GM19372 (cell line): ENCODE measurements at regions not wholly inside any gene's neighbourhood (a gene's known extent, or its start where the extent isn't known, plus 50 kb on each side); places are given as distances from the start of the nearest gene placed in this dataset.
"Not testable (repeated sequence)": the region's sequence is repeated elsewhere in the genome, so short reads cannot be mapped to it uniquely, and the experiment has no call there.

Experiments used
- ATAC-seq: cut with Tn5 transposase; IDR thresholded peaks from one replicate; pipeline ENCODE4 v1.9.1; 2021; ENCODE audit warnings: mild to moderate bottlenecking, low read depth, moderate library complexity; ENCODE audit not compliant: unreplicated experiment

DNA sequence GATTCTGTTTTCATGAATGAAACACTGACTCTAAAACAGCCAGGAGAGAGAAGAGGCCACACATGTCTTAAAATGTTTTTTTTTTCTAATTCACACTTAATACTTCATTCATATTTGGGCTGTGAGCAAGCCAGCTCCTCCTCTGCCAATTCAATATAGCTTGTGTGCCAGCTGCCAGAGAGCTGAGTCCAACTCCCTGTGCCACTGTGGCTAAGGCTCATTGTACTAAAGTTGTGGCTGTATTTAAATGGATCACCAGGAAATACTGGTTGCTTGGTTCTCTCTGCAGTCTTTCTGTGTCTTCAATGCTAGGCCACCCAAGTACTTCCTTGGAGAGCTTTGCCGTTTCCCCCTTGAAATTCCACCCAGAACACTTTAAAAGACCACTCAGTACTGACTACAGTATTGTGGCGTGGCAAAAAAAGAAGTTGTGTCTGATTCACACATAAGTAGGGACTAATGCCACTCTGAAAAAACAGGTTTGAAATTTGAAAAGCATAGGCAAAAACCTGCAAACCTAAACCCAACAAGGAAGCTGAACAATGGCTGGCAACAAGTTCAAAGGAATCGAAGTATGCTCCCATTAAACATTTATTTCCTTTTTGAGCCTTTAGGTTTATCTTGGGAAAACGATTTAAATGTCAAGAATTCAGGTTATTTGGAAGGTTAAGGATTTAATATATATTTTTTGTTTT is 524.7 kb downstream of the DIPK2A start:
- ATAC-seq = no peak

DNA sequence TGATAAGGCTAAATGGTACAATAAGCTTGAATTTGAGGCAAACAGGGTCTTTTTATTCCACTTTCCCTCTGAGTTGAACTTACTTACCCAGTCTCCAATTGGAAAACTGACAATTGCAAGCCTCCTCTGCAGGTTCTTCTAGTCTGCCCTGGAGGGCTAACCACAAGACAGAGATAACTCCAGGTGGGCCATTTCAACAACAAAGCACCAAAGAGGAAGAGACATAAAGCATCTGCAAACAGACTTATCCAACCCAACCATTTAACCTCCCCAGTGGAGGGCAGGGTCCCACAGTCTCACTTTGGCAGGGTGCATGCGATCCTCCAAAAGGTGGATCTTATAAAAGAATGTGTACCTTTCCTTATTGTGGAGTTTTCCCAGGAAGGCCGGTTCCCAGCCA is 525.8 kb downstream of the DIPK2A start:
- ATAC-seq = no peak

DNA sequence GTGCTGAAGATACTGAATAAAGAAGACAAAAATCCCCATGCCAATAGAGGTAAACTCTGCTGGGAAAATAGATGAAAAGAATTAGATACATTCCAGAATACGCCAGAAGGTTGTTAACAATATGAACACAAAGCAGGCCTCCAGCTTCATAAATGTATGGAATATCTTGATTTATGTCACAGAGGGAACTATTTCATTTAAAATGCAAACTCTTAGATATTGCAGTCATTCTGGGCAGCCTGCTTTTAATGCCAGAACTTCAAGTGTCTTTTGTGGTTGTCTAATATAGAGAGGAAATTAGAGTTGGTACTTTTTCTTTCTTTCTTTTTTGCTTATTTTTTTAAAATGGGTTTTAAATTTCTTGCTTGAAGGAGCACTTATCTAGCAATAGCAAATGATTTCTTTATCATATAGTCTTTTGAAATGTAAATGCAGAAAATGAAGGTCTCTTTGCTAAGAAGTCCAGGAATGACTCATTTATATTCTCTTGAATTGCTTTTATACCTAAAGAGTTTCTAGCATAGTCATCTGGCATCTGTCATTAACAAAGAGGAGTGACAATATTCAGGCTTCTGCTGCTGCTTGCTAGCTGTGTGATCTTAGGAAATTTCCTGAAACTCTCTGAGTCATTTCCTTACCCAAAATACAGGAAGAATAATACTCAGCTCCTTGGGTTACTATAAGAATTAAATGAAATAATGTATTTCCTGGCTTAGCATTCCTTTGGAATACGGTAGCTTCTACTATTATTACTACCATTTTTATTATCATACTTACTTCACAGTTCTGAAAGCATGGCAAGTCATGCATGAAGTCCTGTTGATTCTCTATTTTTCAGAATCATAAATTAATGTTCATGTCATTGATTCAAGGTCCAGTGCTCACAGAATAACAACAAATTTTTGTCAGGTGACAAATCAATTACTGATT is 527.6 kb downstream of the DIPK2A start:
- no peak for ATAC-seq

GRCh38 chr3:144501467-144501866 is 529.8 kb downstream of the DIPK2A start:
- no peak for ATAC-seq

GRCh38 chr3:144502402-144502801 is 530.8 kb downstream of the DIPK2A start:
- ATAC-seq = no peak

DNA sequence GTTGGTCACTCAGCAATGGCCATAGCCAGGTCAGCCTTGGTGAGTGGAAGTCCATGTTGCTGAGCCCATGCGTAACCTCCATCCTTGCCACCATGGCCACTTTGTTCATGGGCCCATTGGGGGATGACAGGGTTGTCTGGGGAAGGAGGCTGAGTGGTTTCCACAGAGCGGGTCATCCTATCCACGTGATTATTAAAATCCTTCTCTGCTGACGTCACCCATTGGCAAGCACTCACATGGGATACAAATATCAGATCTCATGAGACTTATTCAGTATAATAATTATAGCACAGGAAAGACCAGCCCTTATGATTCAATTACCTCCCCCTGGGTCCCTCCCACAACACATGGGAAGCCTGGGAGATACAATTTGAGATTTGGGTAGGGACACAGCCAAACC is 534.8 kb downstream of the DIPK2A start:
- not testable (repeated sequence) for ATAC-seq

DNA sequence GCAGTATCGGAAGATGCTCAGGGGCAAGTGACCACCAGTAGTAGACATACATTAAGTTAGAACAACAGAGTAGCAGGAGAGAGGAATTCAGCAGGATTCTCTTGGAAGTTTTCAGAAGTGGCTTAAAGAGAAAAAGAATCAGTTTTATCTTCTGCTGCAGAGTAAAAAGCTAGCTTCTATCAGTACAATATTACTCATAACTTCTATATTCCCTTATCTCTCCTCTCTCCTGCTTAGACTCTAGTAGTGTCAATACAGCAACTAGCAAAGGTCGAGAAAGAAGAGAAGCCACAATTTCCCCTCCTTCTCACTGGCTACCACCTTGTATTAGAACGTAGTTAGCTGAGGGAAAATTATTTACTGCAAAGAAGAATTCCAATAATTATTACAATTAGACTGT is 539.7 kb downstream of the DIPK2A start:
- ATAC-seq = no peak

- ATAC-seq = no peak
These were observed 544.4 kb downstream of the DIPK2A start for GRCh38 chr3:144516026-144516425.

GRCh38 chr3:144516589-144516988 is 545.0 kb downstream of the DIPK2A start:
- no peak for ATAC-seq

DNA sequence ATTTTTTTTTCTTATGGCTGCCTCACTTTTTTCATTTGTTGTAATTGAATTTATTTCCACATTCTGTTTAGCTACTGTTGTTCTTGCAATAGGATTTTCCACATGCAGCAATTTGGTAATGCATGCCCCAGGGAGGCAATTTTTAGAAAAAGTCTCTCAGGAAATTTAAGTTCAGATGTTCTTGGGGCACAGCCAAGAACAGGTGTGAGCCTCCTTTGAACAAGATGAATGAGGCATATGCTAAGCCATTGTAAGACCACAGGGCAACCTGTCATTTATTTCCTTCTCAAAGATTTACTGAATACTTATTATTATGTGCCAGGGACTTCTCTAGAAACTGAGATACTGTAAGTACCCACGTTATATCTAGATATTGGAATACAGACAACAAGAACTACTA is 549.5 kb downstream of the DIPK2A start:
- ATAC-seq = no peak

GRCh38 chr3:144522456-144522855 is 550.8 kb downstream of the DIPK2A start:
- no peak for ATAC-seq

- ATAC-seq = no peak
These were observed 551.8 kb downstream of the DIPK2A start for GRCh38 chr3:144523396-144523795.

DNA sequence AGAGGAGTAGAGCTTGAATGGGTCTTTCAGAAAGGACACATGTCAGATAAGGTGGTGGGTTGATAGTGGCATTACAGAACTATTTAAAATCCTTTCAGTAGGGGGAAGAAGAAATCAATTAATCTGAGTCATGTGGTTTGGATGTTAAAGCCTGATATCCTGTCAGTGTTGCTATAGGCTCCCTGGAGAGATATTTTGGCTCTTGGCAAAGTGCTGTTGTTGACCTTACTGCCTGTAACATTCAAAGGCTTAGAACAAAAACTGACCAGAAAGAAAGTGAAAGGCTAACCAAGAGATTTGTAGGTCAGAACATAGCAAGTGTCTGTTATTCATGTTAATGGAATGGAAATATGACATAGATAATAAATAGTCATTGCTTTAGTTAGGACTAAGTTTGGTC is 552.9 kb downstream of the DIPK2A start:
- no peak for ATAC-seq

- ATAC-seq = no peak
These were observed 557.9 kb downstream of the DIPK2A start for GRCh38 chr3:144529566-144529965.

DNA sequence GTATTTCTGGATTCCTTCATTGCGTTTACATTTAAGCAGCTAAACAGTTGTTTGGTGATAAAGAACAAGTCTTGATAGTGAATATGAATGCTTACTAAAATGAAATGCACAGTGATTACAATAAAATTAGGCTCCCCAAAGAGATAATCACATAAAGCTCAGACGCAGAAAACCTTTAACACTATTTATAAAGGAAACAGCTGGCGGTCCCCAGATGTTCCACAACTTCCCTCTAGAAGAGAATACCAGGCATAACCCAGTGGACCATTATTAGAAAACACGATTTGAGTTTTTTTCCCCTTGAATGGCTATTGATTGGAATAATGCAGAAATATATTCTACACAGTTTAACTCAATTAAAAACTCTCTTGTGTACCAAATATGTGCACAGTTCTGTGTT is 573.2 kb downstream of the DIPK2A start:
- no peak for ATAC-seq

GRCh38 chr3:144546539-144546938 is 574.9 kb downstream of the DIPK2A start:
- no peak for ATAC-seq

DNA sequence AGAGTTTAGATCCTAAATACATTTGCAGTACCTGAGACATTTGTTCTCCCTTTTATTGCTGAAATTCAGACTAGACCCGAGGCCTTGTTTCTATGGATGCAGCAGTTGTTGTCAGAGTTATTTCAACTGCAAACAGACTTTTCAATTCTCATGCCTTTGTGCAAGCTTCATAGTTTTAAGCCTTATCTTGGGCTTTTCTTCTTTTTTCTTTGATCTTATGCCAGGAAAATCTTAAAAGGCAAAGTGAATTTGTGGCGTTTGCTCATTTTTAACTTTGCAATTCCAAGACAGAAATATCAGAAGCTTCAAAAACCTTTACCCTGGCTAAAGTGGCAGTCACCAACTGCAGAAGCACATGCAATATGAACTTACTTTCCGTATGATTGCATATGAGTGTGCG is 576.7 kb downstream of the DIPK2A start:
- no peak for ATAC-seq

DNA sequence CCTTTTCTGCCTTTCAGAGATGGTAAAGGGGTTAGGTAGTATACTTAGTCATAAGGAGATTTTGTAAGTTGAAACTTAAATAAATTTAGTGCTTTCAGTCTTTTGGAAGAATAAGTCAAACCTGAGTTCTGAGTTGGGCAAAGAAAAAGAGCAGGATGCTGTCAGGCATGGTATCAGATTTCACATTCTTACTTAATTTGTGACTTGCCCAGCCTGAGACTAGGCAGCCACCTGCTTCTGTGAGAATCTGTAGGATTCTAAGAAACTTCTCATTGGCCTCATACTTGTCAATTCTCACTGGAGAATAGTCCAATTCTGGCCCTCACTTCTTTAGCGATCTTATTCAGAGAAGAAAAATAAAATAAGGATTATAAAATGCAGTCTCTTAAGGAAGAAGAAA is 577.5 kb downstream of the DIPK2A start:
- ATAC-seq = no peak

- ATAC-seq = no peak
These were observed 580.9 kb downstream of the DIPK2A start for GRCh38 chr3:144552346-144553057.

GRCh38 chr3:144553301-144553700 is 581.7 kb downstream of the DIPK2A start:
- no peak for ATAC-seq

GRCh38 chr3:144554889-144555288 is 583.3 kb downstream of the DIPK2A start:
- ATAC-seq = no peak
